ENCODE measurements at regions not wholly inside any gene's neighbourhood (a gene's known extent, or its start where the extent isn't known, plus 50 kb on each side); places are given as distances from the start of the nearest gene placed in this dataset.

- peaks cover 0 to 27% (median 0%) of the 10 kb centered on the region in 3 donors for H3K9me3 ChIP-seq
- WGBS, 2 donors (ENCODE audit: low coverage in 1 of 2) = 94 to 95% methylated on average over 6 to 9 of the region's 9 CpGs
- H3K27ac ChIP-seq = no peak overlapping the region
- H3K36me3 ChIP-seq = no peaks in the 10 kb centered on the region
- H3K4me3 ChIP-seq = no peak overlapping the region
- no peak for ATAC-seq
- no peaks in the 10 kb centered on the region for H3K4me1 ChIP-seq
- H3K27me3 ChIP-seq = no peaks in the 10 kb centered on the region
- TF ChIP-seq POLR2AphosphoS5 (IDR thresholded peaks at IDR 0.05) (no peak), CTCF (IDR thresholded peaks at IDR 0.05) (no peak), EP300 (IDR thresholded peaks at IDR 0.05) (no peak), POLR2A (IDR thresholded peaks at IDR 0.05) (no peak)
These were observed 1269.5 kb downstream of the TYW1 start for GRCh38 chr7:68266004-68266579.

GRCh38 chr7:68267486-68267885 lies 1270.9 kb downstream of the TYW1 start:
- Histone ChIP-seq H3K9me3 (peaks cover 0 to 27% (median 0%) of the 10 kb centered on the region in 3 donors), H3K27me3 (no peaks in the 10 kb centered on the region), H3K4me1 (no peaks in the 10 kb centered on the region), H3K27ac (no peak overlapping the region), H3K36me3 (no peaks in the 10 kb centered on the region), H3K4me3 (no peak overlapping the region)
- no peak for ATAC-seq
- 47 to 51% methylated on average over 2 of the region's 2 CpGs for WGBS, 2 donors (ENCODE audit: low coverage in 1 of 2)
- no peak for TF ChIP-seq POLR2A (IDR thresholded peaks at IDR 0.05)
- TF ChIP-seq CTCF (IDR thresholded peaks at IDR 0.05) = no peak
- TF ChIP-seq POLR2AphosphoS5 (IDR thresholded peaks at IDR 0.05) = no peak
- no peak for TF ChIP-seq EP300 (IDR thresholded peaks at IDR 0.05)

- H3K4me1 ChIP-seq = no peaks in the 10 kb centered on the region
- no peak overlapping the region for H3K27ac ChIP-seq
- H3K9me3 ChIP-seq = peaks cover 0 to 27% (median 0%) of the 10 kb centered on the region in 3 donors
- H3K36me3 ChIP-seq = no peaks in the 10 kb centered on the region
- no peaks in the 10 kb centered on the region for H3K27me3 ChIP-seq
- 0% methylated on average over 1 of the region's 1 CpG; no CpG with 5 or more reads in 1 of the 2 donors for WGBS, 2 donors (ENCODE audit: low coverage in 1 of 2)
- TF ChIP-seq POLR2AphosphoS5 (IDR thresholded peaks at IDR 0.05) (no peak), POLR2A (IDR thresholded peaks at IDR 0.05) (no peak), EP300 (IDR thresholded peaks at IDR 0.05) (no peak), CTCF (IDR thresholded peaks at IDR 0.05) (no peak)
- no peak overlapping the region for H3K4me3 ChIP-seq
- ATAC-seq = no peak
These were observed 1272.8 kb downstream of the TYW1 start for GRCh38 chr7:68269405-68269804.

GRCh38 chr7:68272507-68272906 lies 1275.9 kb downstream of the TYW1 start:
- no peak overlapping the region for H3K4me3 ChIP-seq
- H3K27me3 ChIP-seq = no peaks in the 10 kb centered on the region
- H3K27ac ChIP-seq = no peak overlapping the region
- ATAC-seq = no peak
- no peaks in the 10 kb centered on the region for H3K9me3 ChIP-seq
- WGBS, 2 donors (ENCODE audit: low coverage in 1 of 2) = 75 to 80% methylated on average over 1 of the region's 1 CpG
- no peak for TF ChIP-seq POLR2AphosphoS5 (IDR thresholded peaks at IDR 0.05)
- TF ChIP-seq EP300 (IDR thresholded peaks at IDR 0.05) = no peak
- TF ChIP-seq CTCF (IDR thresholded peaks at IDR 0.05) = no peak
- TF ChIP-seq POLR2A (IDR thresholded peaks at IDR 0.05) = no peak
- H3K36me3 ChIP-seq = no peaks in the 10 kb centered on the region
- no peaks in the 10 kb centered on the region for H3K4me1 ChIP-seq

DNA sequence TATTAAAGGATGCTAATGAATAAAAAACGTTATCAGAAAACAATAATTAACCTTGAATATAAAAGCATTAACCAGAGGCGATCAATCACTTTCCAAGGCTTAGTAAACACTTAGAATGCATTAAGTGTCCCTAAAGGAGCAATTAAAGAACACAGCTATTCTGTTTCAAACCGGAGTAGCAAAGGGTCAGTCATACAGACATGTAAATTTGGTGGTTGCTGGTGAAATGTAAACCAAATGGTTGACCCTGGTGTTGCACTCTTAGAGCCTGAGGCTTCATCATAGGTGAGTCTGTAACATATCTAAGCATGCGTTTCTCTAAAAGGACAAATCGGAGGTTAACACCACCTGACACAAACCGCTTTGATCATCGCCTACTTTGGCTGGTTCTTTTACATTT lies 1280.1 kb downstream of the TYW1 start:
- Histone ChIP-seq H3K27ac (no peak overlapping the region), H3K27me3 (no peaks in the 10 kb centered on the region), H3K9me3 (no peaks in the 10 kb centered on the region), H3K4me3 (no peak overlapping the region), H3K36me3 (no peaks in the 10 kb centered on the region), H3K4me1 (no peaks in the 10 kb centered on the region)
- TF ChIP-seq CTCF (IDR thresholded peaks at IDR 0.05) (no peak), EP300 (IDR thresholded peaks at IDR 0.05) (no peak), POLR2A (IDR thresholded peaks at IDR 0.05) (no peak), POLR2AphosphoS5 (IDR thresholded peaks at IDR 0.05) (no peak)
- ATAC-seq = no peak
- WGBS, 2 donors (ENCODE audit: low coverage in 1 of 2) = 67 to 83% methylated on average over 5 to 7 of the region's 7 CpGs

Data from gastroesophageal sphincter (tissue), 4 donors.